SK-N-SH treated with all-trans-retinoic acid at 6 μM for 48 hours (cell line): ENCODE measurements at regions not wholly inside any gene's neighbourhood (a gene's known extent, or its start where the extent isn't known, plus 50 kb on each side); places are given as distances from the start of the nearest gene placed in this dataset.

ENCODE experiments used
- ATAC-seq: fragments of 200-7000 bp; cut with Tn5 transposase; 3 replicates; pipeline ENCODE4 v1.9.1; 2020; ENCODE audit warnings: mild to moderate bottlenecking, moderate library complexity
- ARNTL ChIP-seq: fragments of 450-650 bp; formaldehyde crosslinking; IDR thresholded peaks from 2 replicates; pipeline ENCODE4 v1.5.0; 2020; ENCODE audit warnings: low read depth, mild to moderate bottlenecking, moderate library complexity, borderline replicate concordance
- BACH2 ChIP-seq: fragments of 250-450 bp; sonication (Bioruptor Pico); IDR thresholded peaks from 2 replicates; pipeline ENCODE4 v1.9.0; 2021; ENCODE audit warnings: mild to moderate bottlenecking, borderline replicate concordance
- CREB5 ChIP-seq: fragments of 250-450 bp; sonication (Bioruptor Pico); IDR thresholded peaks from 2 replicates; pipeline ENCODE4 v1.5.1; 2020; ENCODE audit warnings: low read depth, mild to moderate bottlenecking, moderate library complexity
- CSDC2 ChIP-seq: fragments of 250-450 bp; sonication (Bioruptor Pico); IDR thresholded peaks from 2 replicates; pipeline ENCODE4 v1.5.0; 2020; ENCODE audit warnings: mild to moderate bottlenecking, moderate library complexity
- ESRRG ChIP-seq: fragments of 250-450 bp; sonication (Bioruptor Pico); IDR thresholded peaks from 2 replicates; pipeline ENCODE4 v1.6.1; 2021; ENCODE audit warnings: mild to moderate bottlenecking
- GLIS3 ChIP-seq: fragments of 250-450 bp; sonication (Bioruptor Pico); IDR thresholded peaks from 2 replicates; pipeline ENCODE4 v1.5.0; 2020; ENCODE audit warnings: mild to moderate bottlenecking, moderate library complexity
- ISL1 ChIP-seq: fragments of 250-450 bp; sonication (Bioruptor Pico); IDR thresholded peaks from 2 replicates; pipeline ENCODE4 v2.1.2; 2022; ENCODE audit warnings: mild to moderate bottlenecking, moderate library complexity
- OSR1 ChIP-seq: fragments of 250-450 bp; sonication (Bioruptor Pico); IDR thresholded peaks from 2 replicates; pipeline ENCODE4 v1.8.0; 2022; ENCODE audit warnings: moderate library complexity, mild to moderate bottlenecking, inconsistent platforms
- POU6F1 ChIP-seq: fragments of 250-450 bp; sonication (Bioruptor Pico); IDR thresholded peaks from 2 replicates; pipeline ENCODE4 v1.8.0; 2021; ENCODE audit warnings: low read depth, mild to moderate bottlenecking, moderate library complexity, borderline replicate concordance
- PPARA ChIP-seq: fragments of 250-450 bp; sonication (Bioruptor Pico); IDR thresholded peaks from 2 replicates; pipeline ENCODE4 v1.5.0; 2020; ENCODE audit warnings: mild to moderate bottlenecking, borderline replicate concordance
- RARB ChIP-seq: fragments of 250-450 bp; sonication (Bioruptor Pico); IDR thresholded peaks from 2 replicates; pipeline ENCODE4 v1.8.0; 2021; ENCODE audit warnings: mild to moderate bottlenecking, moderate library complexity
- SNAI2 ChIP-seq: fragments of 250-450 bp; sonication (Bioruptor Pico); IDR thresholded peaks from 2 replicates; pipeline ENCODE4 v1.5.0; 2020; ENCODE audit warnings: mild to moderate bottlenecking, moderate library complexity
- TOX ChIP-seq: fragments of 250-450 bp; sonication (Bioruptor Pico); IDR thresholded peaks from 2 replicates; pipeline ENCODE4 v1.8.0; 2021; ENCODE audit warnings: mild to moderate bottlenecking, moderate library complexity, borderline replicate concordance
- TSHZ2 ChIP-seq: fragments of 250-450 bp; sonication (Bioruptor Pico); IDR thresholded peaks from 2 replicates; pipeline ENCODE4 v1.5.0; 2020; ENCODE audit warnings: mild to moderate bottlenecking, moderate library complexity
- ZC3H10 ChIP-seq: fragments of 250-450 bp; sonication (Bioruptor Pico); IDR thresholded peaks from 2 replicates; pipeline ENCODE4 v1.5.1; 2021; ENCODE audit warnings: mild to moderate bottlenecking, moderate library complexity
- ZFP3 ChIP-seq: fragments of 250-450 bp; sonication (Bioruptor Pico); IDR thresholded peaks from 2 replicates; pipeline ENCODE4 v1.5.0; 2020; ENCODE audit warnings: mild to moderate bottlenecking, moderate library complexity
- ZFP30 ChIP-seq: fragments of 450-650 bp; formaldehyde crosslinking; IDR thresholded peaks from 2 replicates; pipeline ENCODE4 v1.5.0; 2022; ENCODE audit warnings: mild to moderate bottlenecking, moderate library complexity
- ZNF565 ChIP-seq: fragments of 450-650 bp; formaldehyde crosslinking; conservative IDR thresholded peaks from 2 replicates; pipeline ENCODE4 v1.5.0; 2020; ENCODE audit warnings: low read depth, mild to moderate bottlenecking, moderate library complexity
- ZNF70 ChIP-seq: fragments of 450-650 bp; formaldehyde crosslinking; IDR thresholded peaks from 2 replicates; pipeline ENCODE4 v1.5.0; 2020; ENCODE audit warnings: mild to moderate bottlenecking, moderate library complexity
- ZNF8 ChIP-seq: fragments of 450-650 bp; formaldehyde crosslinking; IDR thresholded peaks from 2 replicates; pipeline ENCODE4 v1.5.0; 2020; ENCODE audit warnings: mild to moderate bottlenecking, moderate library complexity
- TF ChIP-seq, protein P1 (sequence below): fragments of 250-450 bp; sonication (Bioruptor Pico); IDR thresholded peaks from 2 replicates; pipeline ENCODE4 v1.5.1; 2021; ENCODE audit warnings: mild to moderate bottlenecking, moderate library complexity
- TF ChIP-seq, protein P2 (sequence below): fragments of 250-450 bp; sonication (Bioruptor Pico); IDR thresholded peaks from 2 replicates; pipeline ENCODE4 v1.8.0; 2020; ENCODE audit warnings: mild to moderate bottlenecking, moderate library complexity, borderline replicate concordance

DNA sequence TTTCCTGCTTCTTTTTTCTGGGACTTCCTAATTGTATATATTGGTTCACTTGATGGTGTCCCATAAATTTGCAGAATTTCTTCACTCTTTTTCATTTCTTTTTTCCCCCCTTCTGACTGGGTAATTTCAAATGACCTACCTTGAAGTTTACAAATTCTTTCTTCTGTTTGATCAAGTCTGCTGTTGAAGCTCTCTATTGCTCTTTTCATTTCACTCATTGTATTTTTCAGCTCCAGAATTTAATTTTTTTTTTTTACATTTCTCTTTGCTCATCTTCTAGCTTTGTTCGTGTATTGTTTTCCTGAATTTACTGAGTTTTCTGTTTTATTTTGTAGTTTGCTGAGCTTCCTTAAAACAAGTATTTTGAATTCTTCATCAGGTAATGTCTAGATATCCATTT is 61.7 kb upstream of the SRD5A3 start:
- no peak for TF ChIP-seq ESRRG (CRISPR knock-in tag)
- no peak for ATAC-seq

DNA sequence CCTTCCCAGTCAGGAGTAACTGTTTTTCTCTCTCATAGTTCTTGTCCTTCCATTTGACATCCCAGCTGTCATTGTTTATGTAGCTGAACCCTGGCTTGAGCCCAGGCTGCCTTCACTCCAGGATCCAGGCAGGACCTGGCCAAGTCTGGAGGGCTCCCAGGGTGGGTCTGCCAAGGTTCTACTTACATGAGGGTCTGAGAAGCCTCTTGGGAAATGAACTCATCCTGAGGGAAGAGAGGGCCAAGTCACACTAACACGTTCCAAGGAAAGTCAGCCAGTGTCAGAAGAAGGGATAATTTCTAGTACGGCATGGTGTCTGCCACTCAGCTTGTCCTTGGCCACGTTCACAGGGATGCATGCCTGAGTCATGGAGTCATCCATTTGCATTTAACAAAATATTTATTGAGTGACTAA is 54.8 kb upstream of the SRD5A3 start:
- TF ChIP-seq, protein P1, sequence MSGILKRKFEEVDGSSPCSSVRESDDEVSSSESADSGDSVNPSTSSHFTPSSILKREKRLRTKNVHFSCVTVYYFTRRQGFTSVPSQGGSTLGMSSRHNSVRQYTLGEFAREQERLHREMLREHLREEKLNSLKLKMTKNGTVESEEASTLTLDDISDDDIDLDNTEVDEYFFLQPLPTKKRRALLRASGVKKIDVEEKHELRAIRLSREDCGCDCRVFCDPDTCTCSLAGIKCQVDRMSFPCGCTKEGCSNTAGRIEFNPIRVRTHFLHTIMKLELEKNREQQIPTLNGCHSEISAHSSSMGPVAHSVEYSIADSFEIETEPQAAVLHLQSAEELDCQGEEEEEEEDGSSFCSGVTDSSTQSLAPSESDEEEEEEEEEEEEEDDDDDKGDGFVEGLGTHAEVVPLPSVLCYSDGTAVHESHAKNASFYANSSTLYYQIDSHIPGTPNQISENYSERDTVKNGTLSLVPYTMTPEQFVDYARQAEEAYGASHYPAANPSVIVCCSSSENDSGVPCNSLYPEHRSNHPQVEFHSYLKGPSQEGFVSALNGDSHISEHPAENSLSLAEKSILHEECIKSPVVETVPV (CRISPR knock-in tag), result no peak
- TF ChIP-seq ARNTL (CRISPR knock-in tag), result no peak
- no peak for TF ChIP-seq ISL1 (CRISPR knock-in tag)
- no peak for TF ChIP-seq ZFP3 (CRISPR knock-in tag)
- TF ChIP-seq PPARA (CRISPR knock-in tag), result no peak
- TF ChIP-seq ZNF8 (CRISPR knock-in tag), result no peak
- TF ChIP-seq TSHZ2, result no peak
- no peak for TF ChIP-seq CSDC2 (CRISPR knock-in tag)
- no peak for TF ChIP-seq BACH2 (CRISPR knock-in tag)
- TF ChIP-seq RARB (CRISPR knock-in tag), result no peak
- no peak for TF ChIP-seq ESRRG (CRISPR knock-in tag)
- no peak for TF ChIP-seq TOX (CRISPR knock-in tag)
- TF ChIP-seq GLIS3, result no peak
- no peak for TF ChIP-seq POU6F1 (CRISPR knock-in tag)
- TF ChIP-seq ZFP30 (CRISPR knock-in tag), result no peak
- TF ChIP-seq OSR1 (CRISPR knock-in tag), result no peak
- TF ChIP-seq, protein P2, sequence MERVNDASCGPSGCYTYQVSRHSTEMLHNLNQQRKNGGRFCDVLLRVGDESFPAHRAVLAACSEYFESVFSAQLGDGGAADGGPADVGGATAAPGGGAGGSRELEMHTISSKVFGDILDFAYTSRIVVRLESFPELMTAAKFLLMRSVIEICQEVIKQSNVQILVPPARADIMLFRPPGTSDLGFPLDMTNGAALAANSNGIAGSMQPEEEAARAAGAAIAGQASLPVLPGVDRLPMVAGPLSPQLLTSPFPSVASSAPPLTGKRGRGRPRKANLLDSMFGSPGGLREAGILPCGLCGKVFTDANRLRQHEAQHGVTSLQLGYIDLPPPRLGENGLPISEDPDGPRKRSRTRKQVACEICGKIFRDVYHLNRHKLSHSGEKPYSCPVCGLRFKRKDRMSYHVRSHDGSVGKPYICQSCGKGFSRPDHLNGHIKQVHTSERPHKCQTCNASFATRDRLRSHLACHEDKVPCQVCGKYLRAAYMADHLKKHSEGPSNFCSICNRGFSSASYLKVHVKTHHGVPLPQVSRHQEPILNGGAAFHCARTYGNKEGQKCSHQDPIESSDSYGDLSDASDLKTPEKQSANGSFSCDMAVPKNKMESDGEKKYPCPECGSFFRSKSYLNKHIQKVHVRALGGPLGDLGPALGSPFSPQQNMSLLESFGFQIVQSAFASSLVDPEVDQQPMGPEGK (CRISPR knock-in tag), result no peak
- no peak for TF ChIP-seq ZNF565 (CRISPR knock-in tag)
- TF ChIP-seq ZNF70 (CRISPR knock-in tag), result no peak
- no peak for ATAC-seq

GRCh38 chr4:55296096-55296495 is 49.9 kb upstream of the SRD5A3 start:
- ATAC-seq, result no peak
- no peak for TF ChIP-seq PPARA (CRISPR knock-in tag)
- TF ChIP-seq RARB (CRISPR knock-in tag), result no peak
- TF ChIP-seq ZNF8 (CRISPR knock-in tag), result no peak
- TF ChIP-seq ZNF565 (CRISPR knock-in tag), result no peak
- TF ChIP-seq SNAI2, result no peak
- no peak for TF ChIP-seq ZC3H10 (CRISPR knock-in tag)
- no peak for TF ChIP-seq CSDC2 (CRISPR knock-in tag)
- no peak for TF ChIP-seq CREB5 (CRISPR knock-in tag)
- no peak for TF ChIP-seq GLIS3
- TF ChIP-seq ARNTL (CRISPR knock-in tag), result no peak
- TF ChIP-seq ESRRG (CRISPR knock-in tag), result no peak
- TF ChIP-seq ZNF70 (CRISPR knock-in tag), result no peak
- no peak for TF ChIP-seq ZFP3 (CRISPR knock-in tag)
